Spinal cord (tissue), 9 donors: ENCODE measurements at regions not wholly inside any gene's neighbourhood (a gene's known extent, or its start where the extent isn't known, plus 50 kb on each side); places are given as distances from the start of the nearest gene placed in this dataset.

ENCODE experiments used
- DNase-seq, 6 donors: peaks; one replicate each; pipeline versions ENCODE4 v3.0.0 to v3.0.0-alpha.2; 2013 to 2015; ENCODE audit warnings: low spot score in 6 of 6, low read depth in 4 of 6
- H3K27ac ChIP-seq: one replicate; pipeline ENCODE4 v1.5.1; 2013; ENCODE audit warnings: low read depth, low read length, control low read depth
- H3K27me3 ChIP-seq: one replicate; pipeline ENCODE4 v1.6.1; 2013; ENCODE audit warnings: low read length; ENCODE audit not compliant: control insufficient read depth, insufficient read depth
- H3K36me3 ChIP-seq: one replicate; pipeline ENCODE4 v1.6.1; 2013; ENCODE audit warnings: low read length; ENCODE audit not compliant: control insufficient read depth, insufficient read depth
- H3K4me1 ChIP-seq: one replicate; pipeline ENCODE4 v1.6.1; 2013; ENCODE audit warnings: low read length; ENCODE audit not compliant: control insufficient read depth, insufficient read depth
- H3K4me3 ChIP-seq: one replicate; pipeline ENCODE4 v1.5.1; 2013; ENCODE audit warnings: low read depth, low read length, control low read depth
- H3K9me3 ChIP-seq: one replicate; pipeline ENCODE4 v1.6.1; 2013; ENCODE audit warnings: low read length; ENCODE audit not compliant: control insufficient read depth, insufficient read depth
- WGBS: methylation state at CpG from one replicate; pipeline ENCODE4 v1.1.5; 2013; ENCODE audit warnings: missing lambda C conversion rate; ENCODE audit not compliant: insufficient coverage; 5-methylcytosine and 5-hydroxymethylcytosine counted together
- donor health status: healthy.

GRCh38 chr17:77449373-77449907, 308.7 kb downstream of the SEC14L1 start:
- Histone ChIP-seq H3K4me1 (peaks cover 88% of the 10 kb centered on the region), H3K4me3 (peak overlapping the region; percentile 69), H3K27me3 (no peaks in the 10 kb centered on the region), H3K9me3 (no peaks in the 10 kb centered on the region), H3K27ac (peak overlapping the region; percentile 95), H3K36me3 (peaks cover 19% of the 10 kb centered on the region)
- 46% methylated on average over 9 of the region's 9 CpGs for WGBS
- DNase-seq = no peak

- 7% methylated on average over 22 of the region's 23 CpGs for WGBS
- H3K27me3 ChIP-seq = no peaks in the 10 kb centered on the region
Measured at GRCh38 chr17:77449908-77450741, 309.4 kb downstream of the SEC14L1 start.

GRCh38 chr17:77450742-77451244, 310.0 kb downstream of the SEC14L1 start:
- 1% methylated on average over 9 of the region's 9 CpGs for WGBS
- peaks cover 88% of the 10 kb centered on the region for H3K4me1 ChIP-seq
- H3K4me3 ChIP-seq = peak overlapping the region; percentile 69
- DNase-seq = no peak
- H3K27me3 ChIP-seq = no peaks in the 10 kb centered on the region
- H3K36me3 ChIP-seq = peaks cover 31% of the 10 kb centered on the region
- no peaks in the 10 kb centered on the region for H3K9me3 ChIP-seq
- H3K27ac ChIP-seq = peak overlapping the region; percentile 95

More at GRCh38 chr17:77449908-77450741, 309.4 kb downstream of the SEC14L1 start:
- H3K9me3 ChIP-seq = no peaks in the 10 kb centered on the region
- H3K4me1 ChIP-seq = peaks cover 88% of the 10 kb centered on the region
- DNase-seq = peak in 2 of 6 donors; percentile 82 to 89
- peak overlapping the region; percentile 95 for H3K27ac ChIP-seq
- H3K4me3 ChIP-seq = peak overlapping the region; percentile 69
- H3K36me3 ChIP-seq = peaks cover 26% of the 10 kb centered on the region

- peak in 4 of 6 donors; percentile 79 to 96 (median 88) for DNase-seq
- Histone ChIP-seq H3K9me3 (no peaks in the 10 kb centered on the region), H3K27me3 (no peaks in the 10 kb centered on the region), H3K27ac (peak overlapping the region; percentile 95), H3K36me3 (peaks cover 33% of the 10 kb centered on the region), H3K4me3 (peak overlapping the region; percentile 69), H3K4me1 (peaks cover 88% of the 10 kb centered on the region)
- 0% methylated on average over 44 of the region's 44 CpGs for WGBS
Measured at GRCh38 chr17:77451245-77451893, 310.6 kb downstream of the SEC14L1 start.

DNA sequence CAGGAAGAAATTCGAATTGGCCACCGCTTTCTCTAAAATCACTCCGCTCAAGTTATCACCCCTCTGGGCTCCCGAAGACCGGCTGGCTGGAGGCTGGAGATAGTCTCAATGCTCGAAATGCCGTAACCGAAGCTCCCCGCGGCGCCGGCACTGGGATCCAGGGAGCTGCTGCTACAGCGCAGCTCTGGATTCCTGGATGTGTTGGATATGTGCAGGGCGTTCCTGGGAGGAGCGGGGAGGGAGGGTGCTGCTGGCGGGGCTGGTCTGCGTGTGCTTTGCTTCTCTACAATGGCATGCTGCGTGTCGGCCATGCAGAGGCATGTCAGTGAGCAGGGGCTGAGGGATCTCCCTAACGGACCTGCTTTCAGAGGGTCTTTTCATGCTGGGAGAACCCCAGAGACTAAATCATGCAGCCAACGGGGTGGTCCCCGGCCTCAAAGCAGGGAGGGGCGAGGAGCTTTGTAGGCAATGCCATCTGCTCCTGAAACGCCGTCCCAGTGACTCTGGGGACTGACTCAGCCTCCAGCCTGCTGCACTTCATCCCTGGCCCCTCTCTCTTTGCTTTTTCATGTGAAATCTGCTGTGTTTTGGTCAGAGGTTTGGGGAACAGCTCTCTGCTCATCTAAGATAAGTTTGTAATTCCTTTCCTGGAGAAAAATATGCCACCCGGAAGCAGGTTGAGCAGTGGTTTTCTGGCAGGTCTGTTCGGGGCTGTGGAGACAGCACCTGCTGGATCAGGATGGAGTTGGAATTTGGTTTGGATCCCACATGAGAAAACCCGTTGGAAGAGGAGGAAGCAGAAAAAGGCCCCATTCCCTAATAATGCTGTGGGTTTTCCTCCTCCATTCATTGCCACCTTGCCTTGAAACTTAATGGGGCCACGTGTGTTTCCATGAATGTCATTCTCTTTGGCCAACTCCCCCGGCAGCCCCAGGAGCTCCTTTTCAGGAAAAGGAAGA, 311.4 kb downstream of the SEC14L1 start:
- DNase-seq = peak in 2 of 6 donors; percentile 92 to 94
- peak overlapping the region; percentile 95 for H3K27ac ChIP-seq
- no peaks in the 10 kb centered on the region for H3K9me3 ChIP-seq
- peak overlapping the region; percentile 69 for H3K4me3 ChIP-seq
- H3K36me3 ChIP-seq = peaks cover 39% of the 10 kb centered on the region
- WGBS = 2% methylated on average over 22 of the region's 30 CpGs
- peaks cover 89% of the 10 kb centered on the region for H3K4me1 ChIP-seq
- H3K27me3 ChIP-seq = no peaks in the 10 kb centered on the region

- no peaks in the 10 kb centered on the region for H3K27me3 ChIP-seq
- H3K27ac ChIP-seq = peak overlapping the region; percentile 42
- no peak overlapping the region for H3K4me3 ChIP-seq
- H3K4me1 ChIP-seq = peaks cover 98% of the 10 kb centered on the region
- H3K9me3 ChIP-seq = no peaks in the 10 kb centered on the region
- H3K36me3 ChIP-seq = peaks cover 39% of the 10 kb centered on the region
- 74% methylated on average over 8 of the region's 15 CpGs for WGBS
- no peak for DNase-seq
Measured at GRCh38 chr17:77453613-77454241, 313.0 kb downstream of the SEC14L1 start.

GRCh38 chr17:77454242-77455095, 313.7 kb downstream of the SEC14L1 start:
- 41% methylated on average over 26 of the region's 31 CpGs for WGBS
- peak overlapping the region; percentile 42 for H3K27ac ChIP-seq
- peaks cover 98% of the 10 kb centered on the region for H3K4me1 ChIP-seq
- H3K9me3 ChIP-seq = no peaks in the 10 kb centered on the region
- no peak overlapping the region for H3K4me3 ChIP-seq
- H3K27me3 ChIP-seq = no peaks in the 10 kb centered on the region
- DNase-seq = peak in 2 of 6 donors; percentile 25 to 58
- peaks cover 40% of the 10 kb centered on the region for H3K36me3 ChIP-seq
